ENCODE measurements at regions not wholly inside any gene's neighbourhood (a gene's known extent, or its start where the extent isn't known, plus 50 kb on each side); places are given as distances from the start of the nearest gene placed in this dataset.

DNA sequence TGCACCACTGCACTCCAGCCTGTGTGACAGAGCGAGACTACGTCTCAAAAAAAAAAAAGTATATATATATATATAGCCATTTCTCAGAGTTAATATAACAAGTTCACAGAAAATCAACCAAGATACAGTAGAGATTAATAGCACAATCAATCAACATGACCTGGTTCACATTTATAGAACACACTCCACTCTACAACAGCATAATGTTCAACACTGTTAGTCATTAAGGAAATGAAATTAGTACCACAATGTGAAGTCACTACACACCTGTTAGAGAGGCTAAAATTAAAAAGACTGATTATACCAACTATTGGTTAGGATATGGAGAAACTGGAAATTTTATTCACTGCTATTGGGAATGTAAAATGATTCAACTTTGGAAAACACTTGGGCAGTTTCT is 387.7 kb downstream of the QKI start:
- Mint-ChIP-seq H3K4me3 (ENCODE audit: unreplicated experiment) (no peak overlapping the region), H3K27ac (ENCODE audit: unreplicated experiment) (no peak overlapping the region), H3K36me3 (ENCODE audit: unreplicated experiment) (no peaks in the 10 kb centered on the region), H3K27me3 (ENCODE audit: unreplicated experiment) (peaks cover 6% of the 10 kb centered on the region), H3K9me3 (ENCODE audit: unreplicated experiment) (peaks cover 8% of the 10 kb centered on the region), H3K4me1 (ENCODE audit: unreplicated experiment) (no peaks in the 10 kb centered on the region)
- DNase-seq (ENCODE audit: extremely low spot score, unreplicated experiment), result no peak
- TF ChIP-seq, protein P1, sequence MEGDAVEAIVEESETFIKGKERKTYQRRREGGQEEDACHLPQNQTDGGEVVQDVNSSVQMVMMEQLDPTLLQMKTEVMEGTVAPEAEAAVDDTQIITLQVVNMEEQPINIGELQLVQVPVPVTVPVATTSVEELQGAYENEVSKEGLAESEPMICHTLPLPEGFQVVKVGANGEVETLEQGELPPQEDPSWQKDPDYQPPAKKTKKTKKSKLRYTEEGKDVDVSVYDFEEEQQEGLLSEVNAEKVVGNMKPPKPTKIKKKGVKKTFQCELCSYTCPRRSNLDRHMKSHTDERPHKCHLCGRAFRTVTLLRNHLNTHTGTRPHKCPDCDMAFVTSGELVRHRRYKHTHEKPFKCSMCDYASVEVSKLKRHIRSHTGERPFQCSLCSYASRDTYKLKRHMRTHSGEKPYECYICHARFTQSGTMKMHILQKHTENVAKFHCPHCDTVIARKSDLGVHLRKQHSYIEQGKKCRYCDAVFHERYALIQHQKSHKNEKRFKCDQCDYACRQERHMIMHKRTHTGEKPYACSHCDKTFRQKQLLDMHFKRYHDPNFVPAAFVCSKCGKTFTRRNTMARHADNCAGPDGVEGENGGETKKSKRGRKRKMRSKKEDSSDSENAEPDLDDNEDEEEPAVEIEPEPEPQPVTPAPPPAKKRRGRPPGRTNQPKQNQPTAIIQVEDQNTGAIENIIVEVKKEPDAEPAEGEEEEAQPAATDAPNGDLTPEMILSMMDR (IDR thresholded peaks at IDR 0.05), result no peak

GRCh38 chr6:163797296-163797845 is 382.9 kb downstream of the QKI start:
- DNase-seq (ENCODE audit: extremely low spot score, unreplicated experiment), result no peak
- no peak overlapping the region for H3K4me3 Mint-ChIP-seq (ENCODE audit: unreplicated experiment)
- no peak overlapping the region for H3K27ac Mint-ChIP-seq (ENCODE audit: unreplicated experiment)
- no peaks in the 10 kb centered on the region for H3K36me3 Mint-ChIP-seq (ENCODE audit: unreplicated experiment)
- TF ChIP-seq, protein P1 (IDR thresholded peaks at IDR 0.05), result no peak
- H3K4me1 Mint-ChIP-seq (ENCODE audit: unreplicated experiment), result peaks cover 6% of the 10 kb centered on the region
- H3K9me3 Mint-ChIP-seq (ENCODE audit: unreplicated experiment), result peaks cover 8% of the 10 kb centered on the region
- peaks cover 3% of the 10 kb centered on the region for H3K27me3 Mint-ChIP-seq (ENCODE audit: unreplicated experiment)

DNA sequence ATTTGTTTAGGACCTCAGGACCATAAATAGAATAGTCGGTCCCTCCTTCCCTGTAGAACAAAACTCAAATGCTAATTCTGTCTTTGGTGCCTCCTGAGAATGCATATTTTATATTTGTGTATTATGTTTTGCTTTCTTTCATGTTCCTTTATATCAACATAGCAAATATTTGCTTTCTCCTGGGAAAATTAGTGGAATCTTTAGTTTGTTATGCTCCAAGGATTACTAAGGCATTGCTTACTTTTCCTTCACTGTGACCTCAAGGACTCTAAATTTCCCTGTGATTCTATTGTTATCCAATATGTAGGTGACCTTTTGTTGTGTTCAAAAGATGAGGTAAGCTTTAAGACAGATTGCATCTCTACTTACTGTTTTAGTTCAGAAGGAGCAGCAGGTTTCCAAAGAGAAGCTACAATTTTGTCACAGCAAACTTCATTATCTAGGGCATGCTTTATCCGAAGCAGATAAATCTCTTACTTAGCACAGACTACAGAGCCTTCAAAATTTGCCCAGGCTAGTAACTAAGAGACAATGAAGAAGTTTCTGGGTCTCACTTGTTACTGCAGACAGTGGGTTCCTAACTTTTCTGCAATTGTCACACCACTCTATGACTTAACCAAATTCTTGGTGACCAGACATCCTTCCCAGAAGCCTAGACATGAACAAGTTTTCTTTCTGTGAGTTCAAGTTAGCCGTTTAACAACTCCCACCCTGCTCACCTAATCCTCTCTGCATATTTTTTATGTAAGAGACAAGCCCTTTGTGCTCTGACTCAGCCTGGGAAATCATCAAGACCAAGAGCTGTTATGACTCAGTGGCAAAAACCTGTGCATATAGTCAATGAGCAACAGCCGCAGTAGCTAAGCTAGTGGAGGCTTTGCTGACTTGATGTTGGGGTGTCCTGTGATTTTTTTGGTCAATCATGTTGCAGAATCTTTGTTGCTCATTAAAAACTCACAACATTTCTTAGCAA is 378.8 kb downstream of the QKI start:
- H3K36me3 Mint-ChIP-seq (ENCODE audit: unreplicated experiment), result no peaks in the 10 kb centered on the region
- no peak overlapping the region for H3K27ac Mint-ChIP-seq (ENCODE audit: unreplicated experiment)
- DNase-seq (ENCODE audit: extremely low spot score, unreplicated experiment), result no peak
- H3K4me3 Mint-ChIP-seq (ENCODE audit: unreplicated experiment), result no peak overlapping the region
- TF ChIP-seq, protein P1 (IDR thresholded peaks at IDR 0.05), result no peak
- H3K9me3 Mint-ChIP-seq (ENCODE audit: unreplicated experiment), result no peaks in the 10 kb centered on the region
- H3K27me3 Mint-ChIP-seq (ENCODE audit: unreplicated experiment), result no peaks in the 10 kb centered on the region
- H3K4me1 Mint-ChIP-seq (ENCODE audit: unreplicated experiment), result peaks cover 18% of the 10 kb centered on the region

- DNase-seq (ENCODE audit: extremely low spot score, unreplicated experiment), result no peak
- no peaks in the 10 kb centered on the region for H3K9me3 Mint-ChIP-seq (ENCODE audit: unreplicated experiment)
- TF ChIP-seq, protein P1 (IDR thresholded peaks at IDR 0.05), result no peak
- H3K4me3 Mint-ChIP-seq (ENCODE audit: unreplicated experiment), result no peak overlapping the region
- H3K4me1 Mint-ChIP-seq (ENCODE audit: unreplicated experiment), result peaks cover 19% of the 10 kb centered on the region
- H3K27me3 Mint-ChIP-seq (ENCODE audit: unreplicated experiment), result no peaks in the 10 kb centered on the region
- no peaks in the 10 kb centered on the region for H3K36me3 Mint-ChIP-seq (ENCODE audit: unreplicated experiment)
- no peak overlapping the region for H3K27ac Mint-ChIP-seq (ENCODE audit: unreplicated experiment)
These were observed 375.8 kb downstream of the QKI start for GRCh38 chr6:163790266-163790840.
